GM21526 (cell line): ENCODE measurements at regions not wholly inside any gene's neighbourhood (a gene's known extent, or its start where the extent isn't known, plus 50 kb on each side); places are given as distances from the start of the nearest gene placed in this dataset.
"Not testable (repeated sequence)": the region's sequence is repeated elsewhere in the genome, so short reads cannot be mapped to it uniquely, and the experiment has no call there.

Source experiments
- ATAC-seq: cut with Tn5 transposase; IDR thresholded peaks from one replicate; pipeline ENCODE4 v1.9.1; 2021; ENCODE audit warnings: moderate library complexity; ENCODE audit not compliant: unreplicated experiment, low FRiP score

GRCh38 chr1:163471779-163472650 lies 150.3 kb downstream of the NUF2 start:
- no peak for ATAC-seq

- no peak for ATAC-seq
Measured at GRCh38 chr1:163472651-163473248, 151.0 kb downstream of the NUF2 start.

DNA sequence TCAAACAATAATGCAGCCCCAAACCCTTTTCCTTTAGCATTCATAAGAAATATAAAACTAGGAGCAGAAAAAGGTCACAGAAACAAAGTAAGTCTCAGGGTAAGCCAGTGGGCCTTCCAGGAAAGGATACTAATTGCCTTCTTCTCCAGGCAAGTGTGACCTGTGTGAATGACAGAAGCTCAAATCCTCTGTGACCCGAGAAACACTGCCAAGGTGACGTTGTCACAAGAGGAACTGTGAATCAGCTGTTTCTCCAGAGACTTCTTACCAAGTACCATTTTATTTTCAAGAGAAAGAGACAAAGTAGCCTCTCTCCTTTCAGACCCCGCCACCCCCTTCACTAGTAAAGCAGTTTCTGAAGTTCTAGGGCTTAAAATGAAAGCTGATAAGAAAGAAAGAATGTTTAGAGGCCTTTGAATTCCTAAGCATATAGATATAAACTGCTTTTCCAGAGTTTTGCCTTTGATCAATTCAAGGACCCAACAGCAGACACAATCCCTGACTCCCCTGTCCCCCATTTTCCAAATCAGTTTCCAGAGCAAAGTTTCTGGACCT lies 155.6 kb downstream of the NUF2 start:
- no peak for ATAC-seq

DNA sequence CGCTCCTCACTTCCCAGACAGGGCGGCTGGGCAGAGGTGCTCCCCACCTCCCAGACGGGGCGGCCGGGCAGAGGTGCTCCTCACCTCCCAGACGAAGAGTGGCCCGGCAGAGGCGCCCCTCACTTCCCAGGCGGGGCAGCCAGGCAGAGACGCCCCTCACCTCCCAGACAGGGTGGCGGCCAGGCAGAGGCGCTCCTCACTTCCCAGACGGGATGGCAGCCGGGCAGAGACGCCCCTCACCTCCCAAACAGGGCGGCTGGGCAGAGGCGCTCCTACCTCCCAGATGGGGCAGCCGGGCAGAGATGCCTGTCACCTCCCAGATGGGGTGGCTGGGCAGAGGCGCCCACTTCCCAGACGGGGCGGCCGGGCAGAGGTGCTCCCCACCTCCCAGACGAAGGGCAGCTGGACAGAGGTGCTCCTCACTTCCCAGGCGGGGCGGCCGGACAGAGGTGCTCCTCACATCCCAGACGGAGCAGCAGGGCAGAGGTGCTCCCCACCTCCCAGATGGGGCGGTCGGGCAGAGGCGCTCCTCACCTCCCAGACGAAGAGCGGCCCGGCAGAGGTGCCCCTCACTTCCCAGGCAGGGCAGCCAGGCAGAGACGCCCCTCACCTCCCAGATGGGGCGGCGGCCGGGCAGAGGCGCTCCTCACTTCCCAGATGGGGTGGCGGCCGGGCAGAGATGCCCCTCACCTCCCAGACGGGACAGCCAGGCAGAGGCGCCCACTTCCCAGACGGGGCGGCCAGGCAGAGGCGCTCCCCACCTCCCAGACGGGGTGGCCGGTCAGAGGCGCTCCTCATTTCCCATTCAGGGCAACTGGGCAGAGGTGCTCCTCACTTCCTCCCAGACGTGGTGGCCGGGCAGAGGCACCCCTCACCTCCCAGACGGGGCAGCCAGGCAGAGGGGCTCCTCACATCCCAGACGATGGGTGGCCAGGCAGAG lies 176.9 kb downstream of the NUF2 start:
- not testable (repeated sequence) for ATAC-seq

DNA sequence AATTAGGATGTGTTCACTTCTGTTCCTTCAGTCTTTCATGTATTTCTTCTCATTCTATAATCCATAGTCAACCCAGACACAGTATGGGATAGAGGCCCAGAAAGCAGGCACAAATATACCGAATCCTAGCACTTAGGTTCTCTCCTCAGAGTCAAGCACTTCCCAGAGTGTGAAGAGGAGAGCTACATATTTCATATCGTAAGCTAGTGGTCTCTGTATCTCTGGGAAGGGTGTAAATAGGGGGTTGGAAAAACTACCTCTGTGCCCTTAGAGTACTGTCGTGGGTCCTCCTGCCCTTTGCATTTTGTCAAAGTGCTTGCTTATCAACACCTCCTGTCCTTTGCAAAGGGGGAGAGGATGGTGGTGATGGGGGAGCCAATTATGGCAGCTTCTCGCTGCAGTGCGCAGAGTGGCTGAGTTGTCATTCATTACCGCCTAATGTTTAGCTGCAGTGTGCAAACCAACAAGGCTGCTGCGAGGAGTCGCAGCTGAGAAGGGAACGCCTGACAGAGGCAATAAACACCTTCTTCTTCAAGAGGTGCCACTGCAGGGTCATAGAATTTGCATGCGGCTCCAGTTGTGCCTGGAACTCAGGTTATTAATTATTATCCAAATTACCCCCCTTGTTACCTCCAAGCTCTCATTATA lies 182.7 kb downstream of the NUF2 start:
- no peak for ATAC-seq

- ATAC-seq, result no peak
Measured at GRCh38 chr1:163509114-163509513, 187.4 kb downstream of the NUF2 start.

GRCh38 chr1:163512349-163512989 lies 190.7 kb downstream of the NUF2 start:
- ATAC-seq, result no peak

DNA sequence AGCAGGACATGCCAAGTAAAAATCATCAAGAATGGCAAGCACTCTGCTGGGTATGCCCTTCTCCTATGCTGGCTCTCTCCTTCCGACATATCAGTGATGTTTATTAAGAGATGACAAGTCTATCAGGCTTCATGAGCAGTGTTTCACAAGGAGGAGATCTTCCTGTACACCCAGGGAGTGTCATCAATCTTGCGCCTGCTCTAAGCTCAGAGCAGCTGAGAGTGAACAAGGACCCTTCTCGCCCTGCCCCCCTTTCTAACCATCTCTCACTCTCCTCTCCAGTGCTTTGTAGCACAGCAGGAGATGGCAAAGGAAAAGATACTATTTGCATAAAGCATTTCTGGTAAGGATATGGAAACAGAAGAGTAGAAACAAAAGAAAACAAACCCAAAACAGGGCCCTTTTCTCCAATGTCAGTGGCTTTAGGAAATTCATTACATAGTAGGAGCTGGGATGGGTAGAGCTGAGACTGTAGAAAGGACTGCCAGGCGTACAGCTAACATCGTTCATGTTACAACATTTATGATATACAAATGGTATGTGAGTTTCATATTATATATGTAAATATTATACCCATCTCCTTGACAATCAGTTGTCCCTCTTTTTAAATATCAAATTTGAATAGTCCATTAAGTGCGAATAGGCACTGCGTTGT lies 201.7 kb downstream of the NUF2 start:
- ATAC-seq, result no peak

DNA sequence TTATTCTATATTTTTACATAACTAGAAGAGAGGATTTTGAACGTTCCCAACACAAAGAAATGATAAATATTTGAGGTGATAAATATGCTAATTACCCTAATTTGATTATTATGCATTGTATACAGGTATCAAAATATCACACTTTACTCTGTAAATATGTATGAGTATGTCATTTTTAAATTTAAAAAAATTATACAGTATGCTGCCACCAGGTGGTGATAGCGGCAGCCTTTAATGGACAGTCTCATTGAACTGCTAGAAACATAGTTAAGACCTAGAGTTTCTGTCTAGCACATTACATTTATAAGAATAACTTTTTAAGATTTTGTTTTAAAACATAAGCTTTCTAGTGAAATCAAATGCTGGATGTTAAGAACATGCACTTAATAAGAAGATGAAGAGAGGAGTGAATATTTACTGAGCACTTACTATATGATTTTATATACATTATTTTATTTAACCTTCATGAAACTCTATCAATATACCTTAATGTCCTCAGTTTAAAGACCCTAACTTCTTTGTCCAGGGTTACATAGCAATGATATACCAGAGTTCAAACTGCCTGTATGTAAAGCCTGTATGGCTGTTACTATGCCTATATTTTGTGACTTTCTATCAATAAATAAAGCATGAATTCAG lies 207.1 kb downstream of the NUF2 start:
- peak; percentile 70 for ATAC-seq

DNA sequence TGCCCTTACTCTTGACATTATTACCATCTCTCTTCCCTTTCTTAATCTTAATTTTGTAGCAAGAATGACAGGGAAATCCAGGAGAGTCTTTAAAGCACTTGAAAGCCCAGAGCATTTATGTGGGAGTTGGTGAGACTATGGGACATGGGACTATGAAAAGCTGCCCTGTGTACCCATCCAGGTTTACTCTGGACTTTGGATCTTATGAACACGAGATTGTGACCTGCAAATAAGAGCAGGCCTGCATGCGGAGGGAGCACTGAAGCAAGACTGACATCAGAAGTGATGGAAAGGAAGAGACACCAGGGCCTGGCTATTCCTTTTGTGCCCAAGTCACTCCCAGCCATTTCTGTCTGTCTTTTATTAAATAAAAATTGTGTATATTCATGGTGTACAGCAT lies 209.6 kb downstream of the NUF2 start:
- ATAC-seq, result no peak

- ATAC-seq, result no peak
Measured at GRCh38 chr1:163535401-163535800, 213.6 kb downstream of the NUF2 start.

DNA sequence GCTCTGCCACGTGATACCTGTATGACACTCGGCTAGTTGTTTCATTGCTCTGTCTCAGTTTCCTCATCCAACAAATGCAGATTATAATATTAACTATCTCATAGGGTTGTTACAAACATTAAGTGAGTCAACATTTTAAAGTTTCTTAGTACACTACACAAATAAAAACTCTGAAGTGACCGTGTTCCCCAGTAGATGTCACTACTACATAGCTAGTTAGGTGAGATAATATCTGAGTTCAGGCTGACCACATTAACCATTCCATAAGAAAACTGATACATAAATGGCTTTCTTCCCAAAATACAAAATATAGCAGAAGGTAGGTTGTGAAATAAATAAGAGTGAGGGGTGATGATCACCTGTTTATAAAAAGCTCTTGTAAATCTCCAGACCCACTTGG lies 214.1 kb downstream of the NUF2 start:
- ATAC-seq, result no peak

DNA sequence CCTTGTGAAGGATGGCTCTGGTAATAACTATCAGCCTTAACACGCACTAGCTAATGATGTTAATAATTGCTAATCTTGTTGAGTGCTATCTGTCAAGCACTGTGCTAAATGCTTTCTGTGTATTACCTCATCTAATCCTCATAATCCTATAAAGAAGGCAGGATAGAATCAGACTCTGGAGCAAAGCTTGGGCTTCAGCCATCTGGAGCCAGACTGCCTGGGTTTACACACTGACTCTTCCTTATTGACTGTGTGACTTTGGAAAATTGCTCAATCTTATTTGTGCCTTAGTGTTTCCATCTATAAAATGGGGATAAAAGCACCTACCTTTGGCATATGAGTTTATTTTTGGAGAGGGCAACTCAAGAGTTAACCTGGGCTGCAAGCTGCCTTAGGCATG lies 216.1 kb downstream of the NUF2 start:
- no peak for ATAC-seq

GRCh38 chr1:163538667-163539066 lies 216.9 kb downstream of the NUF2 start:
- no peak for ATAC-seq

- ATAC-seq, result no peak
Measured at GRCh38 chr1:163540727-163541126, 219.0 kb downstream of the NUF2 start.

GRCh38 chr1:163544441-163544840 lies 222.7 kb downstream of the NUF2 start:
- no peak for ATAC-seq

DNA sequence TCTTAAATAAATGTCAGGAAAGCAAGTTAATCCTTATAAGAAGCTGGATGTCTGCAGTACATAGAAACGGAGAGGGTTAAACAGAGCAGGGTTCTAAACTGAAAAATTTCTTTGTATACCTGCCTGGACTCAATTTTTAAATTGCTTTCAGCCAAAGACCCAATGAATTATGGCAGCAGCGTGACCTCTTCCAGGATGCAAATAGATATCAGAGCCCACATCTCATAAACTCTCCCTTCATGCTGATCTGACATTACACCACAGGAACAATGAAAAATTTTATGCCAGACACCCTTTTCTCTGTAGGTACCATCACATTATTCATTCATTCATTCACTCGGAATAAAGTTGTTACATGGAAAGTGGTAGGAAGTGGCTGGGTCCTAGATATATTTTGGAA lies 236.4 kb downstream of the NUF2 start:
- no peak for ATAC-seq

- no peak for ATAC-seq
Measured at GRCh38 chr1:163561580-163562295, 240.0 kb downstream of the NUF2 start.
